ENCODE measurements at regions not wholly inside any gene's neighbourhood (a gene's known extent, or its start where the extent isn't known, plus 50 kb on each side); places are given as distances from the start of the nearest gene placed in this dataset.

DNA sequence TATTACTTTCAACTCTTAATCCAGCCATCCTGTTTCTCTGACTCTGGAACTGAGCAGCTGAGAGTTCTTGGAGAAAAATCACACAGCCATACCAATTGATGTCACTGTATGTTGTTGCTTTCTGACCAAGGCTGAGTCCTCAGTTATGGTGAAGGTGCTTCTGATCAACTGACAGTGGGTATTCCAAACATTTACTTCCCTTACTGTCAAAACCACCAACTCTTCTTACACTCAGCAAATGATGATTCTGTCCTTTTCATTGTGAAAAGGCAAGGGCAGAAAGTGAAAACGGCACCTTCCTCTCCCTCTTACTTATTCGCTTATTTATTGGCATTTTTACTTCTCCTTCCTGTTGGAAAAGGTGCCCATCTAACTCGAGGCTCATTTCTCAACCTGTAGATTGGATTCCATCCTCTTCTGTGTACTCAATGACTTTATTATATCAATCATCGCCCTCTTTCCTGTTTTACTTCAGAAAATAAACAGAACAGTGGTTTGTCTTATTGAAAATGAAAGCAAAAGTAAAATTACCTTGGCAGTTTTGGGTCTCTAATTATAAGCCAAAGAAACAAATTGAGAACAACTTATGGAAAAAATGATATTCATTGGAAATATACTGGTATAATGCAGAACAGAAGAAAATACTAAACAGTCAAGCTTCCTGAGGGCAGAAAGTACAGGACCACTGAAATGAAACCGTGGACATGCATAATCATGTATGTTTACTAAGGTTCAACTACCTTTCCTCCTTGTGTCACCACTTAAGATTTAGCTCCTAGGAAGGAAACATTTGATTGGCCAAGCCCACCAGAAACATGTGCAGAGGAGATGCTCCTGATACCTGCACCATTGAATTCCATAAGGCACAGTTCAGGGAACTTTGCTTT lies 104.5 kb upstream of the CHD1 start:
- TF ChIP-seq, protein P1, sequence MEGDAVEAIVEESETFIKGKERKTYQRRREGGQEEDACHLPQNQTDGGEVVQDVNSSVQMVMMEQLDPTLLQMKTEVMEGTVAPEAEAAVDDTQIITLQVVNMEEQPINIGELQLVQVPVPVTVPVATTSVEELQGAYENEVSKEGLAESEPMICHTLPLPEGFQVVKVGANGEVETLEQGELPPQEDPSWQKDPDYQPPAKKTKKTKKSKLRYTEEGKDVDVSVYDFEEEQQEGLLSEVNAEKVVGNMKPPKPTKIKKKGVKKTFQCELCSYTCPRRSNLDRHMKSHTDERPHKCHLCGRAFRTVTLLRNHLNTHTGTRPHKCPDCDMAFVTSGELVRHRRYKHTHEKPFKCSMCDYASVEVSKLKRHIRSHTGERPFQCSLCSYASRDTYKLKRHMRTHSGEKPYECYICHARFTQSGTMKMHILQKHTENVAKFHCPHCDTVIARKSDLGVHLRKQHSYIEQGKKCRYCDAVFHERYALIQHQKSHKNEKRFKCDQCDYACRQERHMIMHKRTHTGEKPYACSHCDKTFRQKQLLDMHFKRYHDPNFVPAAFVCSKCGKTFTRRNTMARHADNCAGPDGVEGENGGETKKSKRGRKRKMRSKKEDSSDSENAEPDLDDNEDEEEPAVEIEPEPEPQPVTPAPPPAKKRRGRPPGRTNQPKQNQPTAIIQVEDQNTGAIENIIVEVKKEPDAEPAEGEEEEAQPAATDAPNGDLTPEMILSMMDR (IDR thresholded peaks at IDR 0.05): no peak
- no peak for TF ChIP-seq POLR2A (IDR thresholded peaks at IDR 0.05)
